ENCODE measurements at regions not wholly inside any gene's neighbourhood (a gene's known extent, or its start where the extent isn't known, plus 50 kb on each side); places are given as distances from the start of the nearest gene placed in this dataset.

DNA sequence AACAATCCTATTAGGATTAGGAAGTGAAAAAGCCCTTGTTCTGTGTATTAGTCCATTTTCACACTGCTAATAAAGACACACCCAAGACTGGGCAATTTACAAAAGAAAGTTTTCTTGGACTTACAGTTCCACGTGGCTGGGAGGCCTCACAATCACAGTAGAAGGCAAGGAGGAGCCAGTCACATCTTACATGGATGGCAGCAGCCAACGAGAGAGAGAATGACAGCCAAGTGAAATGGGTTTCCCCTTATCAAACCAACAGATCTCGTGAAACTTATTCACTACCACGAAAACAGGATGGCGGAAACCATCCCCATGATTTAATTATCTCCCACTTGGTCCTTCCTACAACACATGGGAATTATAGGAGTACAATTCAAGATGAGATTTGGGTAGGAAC, 248.2 kb upstream of the KCNMB2 start:
- no peak overlapping the region for H3K4me3 ChIP-seq
- no peak overlapping the region for H3K27ac ChIP-seq
- H3K36me3 ChIP-seq (ENCODE audit: insufficient read depth, low read length), result no peaks in the 10 kb centered on the region
- no peaks in the 10 kb centered on the region; the same call in 1 of the 2 replicates for H3K9me3 ChIP-seq (ENCODE audit: low read depth, low read length)
- H3K9ac ChIP-seq (ENCODE audit: insufficient read length), result no peak overlapping the region
- DNase-seq (ENCODE audit: low read depth, low spot score), result no peak
- no peak for TF ChIP-seq FOXP2 (optimal IDR thresholded peaks at IDR 0.05; ENCODE audit: control extremely low read depth, extremely low read length, insufficient read depth)
- no peak for TF ChIP-seq EZH2 (IDR thresholded peaks at IDR 0.05)
- TF ChIP-seq POLR2AphosphoS5 (IDR thresholded peaks at IDR 0.05; ENCODE audit: borderline replicate concordance, low read depth, low read length), result no peak

DNA sequence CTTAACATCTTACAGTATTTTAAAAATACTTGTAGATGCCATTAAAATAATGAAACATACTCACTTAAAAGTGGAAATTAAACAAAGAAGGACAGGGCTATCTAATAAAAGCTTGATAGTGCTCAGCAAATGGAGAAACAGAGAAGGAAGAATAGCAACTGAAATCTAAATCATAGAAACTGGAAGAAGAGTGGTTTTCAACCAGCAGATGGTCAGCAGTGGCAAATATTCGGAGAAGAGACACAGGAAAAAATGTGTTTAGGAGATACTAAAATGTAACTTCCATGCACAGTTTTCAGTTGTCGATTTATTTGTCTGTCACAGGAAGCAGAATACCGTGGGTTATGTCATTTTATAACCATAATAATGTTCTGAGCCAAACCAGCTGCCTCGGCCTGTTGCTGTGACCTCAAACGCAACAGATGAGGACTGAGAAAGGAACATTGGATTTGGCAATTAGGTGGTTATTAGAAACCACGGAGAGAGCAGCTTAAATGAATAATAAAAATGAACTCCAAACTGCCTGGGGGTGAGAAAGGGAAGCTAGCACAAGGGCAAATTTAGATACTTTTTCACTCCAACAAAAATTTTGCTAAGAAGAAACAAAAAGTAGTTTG, 246.6 kb upstream of the KCNMB2 start:
- H3K27ac ChIP-seq, result peak overlapping the region; percentile 59
- no peaks in the 10 kb centered on the region; the same call in 1 of the 2 replicates for H3K9me3 ChIP-seq (ENCODE audit: low read depth, low read length)
- no peaks in the 10 kb centered on the region for H3K36me3 ChIP-seq (ENCODE audit: insufficient read depth, low read length)
- H3K9ac ChIP-seq (ENCODE audit: insufficient read length), result peak overlapping the region; percentile 50
- peak; percentile 51 for DNase-seq (ENCODE audit: low read depth, low spot score)
- peak overlapping the region; percentile 36 for H3K4me3 ChIP-seq
- TF ChIP-seq POLR2AphosphoS5 (IDR thresholded peaks at IDR 0.05; ENCODE audit: borderline replicate concordance, low read depth, low read length), result no peak
- no peak for TF ChIP-seq FOXP2 (optimal IDR thresholded peaks at IDR 0.05; ENCODE audit: control extremely low read depth, extremely low read length, insufficient read depth)
- TF ChIP-seq EZH2 (IDR thresholded peaks at IDR 0.05), result no peak

DNA sequence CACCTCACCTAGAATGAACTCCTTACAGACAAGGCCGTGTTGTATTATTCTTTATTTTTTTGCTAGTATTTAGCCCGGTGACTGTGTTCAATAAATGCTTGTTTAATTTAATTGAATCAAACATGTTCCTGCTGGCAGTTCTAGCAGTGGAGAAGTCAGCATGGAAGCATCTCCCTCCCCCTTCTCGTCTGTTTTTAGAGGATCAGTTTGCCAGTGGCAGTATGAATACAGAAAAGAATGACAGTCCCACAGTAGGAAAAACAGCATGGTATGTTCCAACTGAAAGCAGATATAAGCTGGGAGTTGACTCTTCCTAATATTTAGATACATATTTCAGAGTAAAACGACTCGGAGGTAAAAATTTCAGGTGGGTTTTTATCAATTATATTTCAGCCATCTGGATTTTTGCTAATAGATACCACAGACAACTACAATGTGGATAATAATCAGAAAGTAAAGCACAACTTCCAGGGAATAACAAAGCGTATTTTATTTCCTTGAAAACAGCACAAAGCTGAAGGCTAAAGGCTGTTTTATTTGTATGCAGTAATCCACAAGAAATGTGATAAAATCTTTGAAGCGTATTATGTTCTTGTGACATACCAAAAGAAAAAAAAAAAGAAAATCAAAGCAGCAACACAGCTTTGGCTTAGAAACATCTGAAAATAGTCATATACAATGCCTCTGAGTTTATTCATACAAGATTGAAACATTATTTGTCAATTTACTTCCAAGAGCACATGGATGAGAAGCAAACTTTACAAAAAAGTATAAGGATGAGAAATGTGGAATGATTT, 244.5 kb upstream of the KCNMB2 start:
- Histone ChIP-seq H3K36me3 (ENCODE audit: insufficient read depth, low read length) (no peaks in the 10 kb centered on the region), H3K27ac (peak overlapping the region; percentile 61), H3K9ac (ENCODE audit: insufficient read length) (peak overlapping the region; percentile 7), H3K4me3 (no peak overlapping the region), H3K9me3 (ENCODE audit: low read depth, low read length) (no peaks in the 10 kb centered on the region; the same call in 1 of the 2 replicates)
- no peak for TF ChIP-seq EZH2 (IDR thresholded peaks at IDR 0.05)
- no peak for TF ChIP-seq FOXP2 (optimal IDR thresholded peaks at IDR 0.05; ENCODE audit: control extremely low read depth, extremely low read length, insufficient read depth)
- TF ChIP-seq POLR2AphosphoS5 (IDR thresholded peaks at IDR 0.05; ENCODE audit: borderline replicate concordance, low read depth, low read length), result no peak
- DNase-seq (ENCODE audit: low read depth, low spot score), result no peak

DNA sequence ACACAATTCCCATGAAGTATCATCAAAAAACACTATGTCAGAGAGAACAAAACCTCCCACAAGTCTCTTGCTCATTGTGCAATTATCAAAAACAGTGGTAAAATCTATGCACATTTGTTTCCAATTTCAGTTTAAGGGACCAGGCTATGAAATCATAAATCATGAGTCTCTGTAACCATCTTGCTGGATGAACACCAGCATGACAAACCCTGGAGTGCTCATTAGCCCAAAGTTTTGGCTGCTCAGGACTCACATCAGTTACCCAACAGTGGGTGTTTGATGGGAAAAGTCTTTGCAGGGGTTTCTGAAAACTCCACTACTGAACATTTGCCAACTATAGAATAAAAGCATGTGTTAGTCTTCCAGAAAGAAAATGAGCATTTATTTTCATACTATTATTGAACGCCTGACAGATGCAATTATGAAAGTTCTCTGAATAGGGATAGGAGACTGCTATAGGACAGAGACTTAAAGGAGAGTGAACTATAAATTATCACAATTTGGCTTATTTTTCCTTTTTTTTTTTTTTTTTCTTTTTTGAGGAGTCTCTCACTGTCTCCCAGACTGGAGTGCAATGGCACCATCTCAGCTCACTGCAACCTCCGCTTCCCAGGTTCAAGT, 240.8 kb upstream of the KCNMB2 start:
- H3K36me3 ChIP-seq (ENCODE audit: insufficient read depth, low read length), result no peaks in the 10 kb centered on the region
- peak overlapping the region; percentile 27 for H3K4me3 ChIP-seq
- no peaks in the 10 kb centered on the region for H3K9me3 ChIP-seq (ENCODE audit: low read depth, low read length)
- TF ChIP-seq EZH2 (IDR thresholded peaks at IDR 0.05) (no peak), FOXP2 (optimal IDR thresholded peaks at IDR 0.05; ENCODE audit: control extremely low read depth, extremely low read length, insufficient read depth) (no peak), POLR2AphosphoS5 (IDR thresholded peaks at IDR 0.05; ENCODE audit: borderline replicate concordance, low read depth, low read length) (peak; percentile 64; the same call in 1 of the 2 replicates)
- peak overlapping the region; percentile 90 for H3K27ac ChIP-seq
- no peak overlapping the region for H3K9ac ChIP-seq (ENCODE audit: insufficient read length)
- DNase-seq (ENCODE audit: low read depth, low spot score), result peak; percentile 98

DNA sequence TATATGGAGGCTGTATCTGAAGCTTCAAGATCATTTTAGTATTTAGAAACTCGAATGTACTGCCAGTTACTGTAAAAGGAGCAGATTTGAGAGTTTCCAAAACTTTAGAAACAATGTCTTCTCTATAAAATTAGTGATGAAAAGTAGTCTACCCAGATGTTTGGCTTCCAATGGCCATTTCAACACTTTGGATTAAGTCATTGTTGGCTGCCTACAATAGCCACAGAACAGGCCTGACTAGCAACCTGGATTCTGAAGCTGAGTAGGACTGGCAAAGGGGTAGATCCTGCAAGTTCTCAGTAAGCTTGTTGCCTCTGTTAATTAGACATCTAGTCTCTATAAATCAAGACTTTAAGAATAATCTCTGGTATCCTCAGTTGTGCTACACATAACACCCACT, 239.0 kb upstream of the KCNMB2 start:
- Histone ChIP-seq H3K27ac (no peak overlapping the region), H3K4me3 (no peak overlapping the region), H3K9ac (ENCODE audit: insufficient read length) (no peak overlapping the region), H3K36me3 (ENCODE audit: insufficient read depth, low read length) (no peaks in the 10 kb centered on the region), H3K9me3 (ENCODE audit: low read depth, low read length) (no peaks in the 10 kb centered on the region)
- TF ChIP-seq POLR2AphosphoS5 (IDR thresholded peaks at IDR 0.05; ENCODE audit: borderline replicate concordance, low read depth, low read length) (no peak), FOXP2 (optimal IDR thresholded peaks at IDR 0.05; ENCODE audit: control extremely low read depth, extremely low read length, insufficient read depth) (no peak), EZH2 (IDR thresholded peaks at IDR 0.05) (no peak)
- DNase-seq (ENCODE audit: low read depth, low spot score), result no peak

DNA sequence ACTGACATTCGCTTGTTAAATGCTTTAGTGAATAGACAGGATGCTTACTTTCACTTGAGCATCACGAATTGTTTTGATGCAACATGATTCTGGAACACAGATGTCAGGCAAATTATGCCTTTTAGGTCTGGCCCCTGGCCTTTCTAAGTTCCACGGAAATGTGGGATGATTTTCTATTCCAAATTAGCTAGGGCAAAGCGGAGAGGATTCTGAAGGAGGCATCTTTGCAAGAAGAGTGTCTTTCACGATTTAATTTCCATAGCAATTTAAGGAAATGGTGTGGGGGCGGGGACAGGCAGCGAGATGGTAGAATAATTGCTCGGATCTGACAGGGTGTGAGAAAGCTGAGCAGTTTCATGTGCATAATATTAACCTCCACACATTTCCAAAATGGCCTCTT, 238.5 kb upstream of the KCNMB2 start:
- Histone ChIP-seq H3K36me3 (ENCODE audit: insufficient read depth, low read length) (no peaks in the 10 kb centered on the region), H3K9ac (ENCODE audit: insufficient read length) (no peak overlapping the region), H3K9me3 (ENCODE audit: low read depth, low read length) (no peaks in the 10 kb centered on the region), H3K27ac (no peak overlapping the region), H3K4me3 (no peak overlapping the region)
- TF ChIP-seq POLR2AphosphoS5 (IDR thresholded peaks at IDR 0.05; ENCODE audit: borderline replicate concordance, low read depth, low read length), result no peak
- DNase-seq (ENCODE audit: low read depth, low spot score), result no peak

DNA sequence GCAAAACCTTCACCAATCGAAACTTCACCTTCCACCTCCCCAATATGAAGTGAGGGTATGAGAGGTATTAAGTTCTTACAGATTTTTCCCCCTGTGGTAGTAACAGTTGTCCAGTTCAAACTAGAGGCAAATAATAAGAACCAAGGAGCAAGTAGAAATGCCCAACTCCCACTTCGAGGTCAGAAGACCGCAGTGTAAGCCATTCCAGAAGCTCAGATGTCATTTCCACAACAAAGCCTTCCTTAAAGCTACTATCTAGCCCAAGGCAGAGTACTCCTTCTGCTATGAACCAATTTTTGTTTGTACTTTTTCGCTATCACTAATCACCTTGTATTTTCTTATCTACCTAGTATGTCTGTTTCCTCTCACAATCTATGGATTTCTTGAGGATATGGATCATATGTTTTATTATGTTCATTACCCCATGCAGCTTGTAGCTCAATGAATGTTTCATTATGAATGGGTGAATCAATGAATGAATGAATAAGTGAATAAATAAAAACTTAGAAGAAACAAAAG, 235.7 kb upstream of the KCNMB2 start:
- no peak for DNase-seq (ENCODE audit: low read depth, low spot score)
- TF ChIP-seq POLR2AphosphoS5 (IDR thresholded peaks at IDR 0.05; ENCODE audit: borderline replicate concordance, low read depth, low read length) (no peak), EZH2 (IDR thresholded peaks at IDR 0.05) (no peak)

More for the DNA sequence above, 235.7 kb upstream of the KCNMB2 start:
- H3K9me3 ChIP-seq (ENCODE audit: low read depth, low read length), result no peaks in the 10 kb centered on the region
- no peak overlapping the region for H3K9ac ChIP-seq (ENCODE audit: insufficient read length)
- no peak overlapping the region for H3K27ac ChIP-seq
- no peaks in the 10 kb centered on the region for H3K36me3 ChIP-seq (ENCODE audit: insufficient read depth, low read length)
- H3K4me3 ChIP-seq, result no peak overlapping the region

Data from SK-N-MC (cell line).